NCI-H1436 (cell line): ENCODE measurements at regions not wholly inside any gene's neighbourhood (a gene's known extent, or its start where the extent isn't known, plus 50 kb on each side); places are given as distances from the start of the nearest gene placed in this dataset.

Experiments
- DNase-seq: peaks from one replicate; lab custom pipeline; 2025; lab: John Stamatoyannopoulos, UW

DNA sequence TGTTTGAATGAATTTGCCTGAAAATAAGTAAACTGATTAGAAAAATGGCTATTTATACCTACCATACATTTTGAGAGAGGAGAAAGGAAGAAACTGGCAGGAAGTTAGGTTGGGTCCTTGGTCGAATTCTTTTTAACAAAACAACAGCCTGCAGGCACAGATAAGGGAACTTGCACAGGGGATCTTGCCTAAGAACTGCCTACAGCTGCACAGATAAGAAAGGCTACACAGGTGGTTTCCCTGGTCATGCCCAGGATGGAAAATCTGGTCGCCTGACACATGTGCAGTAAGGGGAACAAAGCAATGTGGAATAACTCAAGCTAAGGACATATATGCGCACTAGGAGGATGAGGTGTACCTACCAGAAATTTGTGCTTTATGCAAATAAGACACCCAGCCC is 732.1 kb upstream of the POT1 start:
- DNase-seq, result no peak

DNA sequence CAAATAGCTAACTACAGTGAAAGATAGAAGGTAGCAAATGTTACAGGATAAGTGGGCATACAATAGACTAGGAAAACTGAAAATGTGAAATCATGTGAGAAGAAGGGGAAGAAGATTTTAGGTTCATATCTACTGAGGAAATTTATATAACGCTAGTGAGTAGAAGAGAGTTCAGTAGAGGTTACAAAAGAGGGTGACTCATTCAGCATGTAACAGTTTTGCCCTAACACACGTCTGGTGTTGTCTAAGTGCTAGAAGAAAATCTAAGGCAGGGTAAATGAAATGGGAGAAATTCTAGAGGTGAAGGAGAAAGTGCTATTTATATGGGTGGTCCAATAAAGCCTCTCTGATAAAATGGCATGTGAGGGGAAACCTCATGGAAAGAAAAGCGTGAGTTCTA is 731.4 kb upstream of the POT1 start:
- no peak for DNase-seq

DNA sequence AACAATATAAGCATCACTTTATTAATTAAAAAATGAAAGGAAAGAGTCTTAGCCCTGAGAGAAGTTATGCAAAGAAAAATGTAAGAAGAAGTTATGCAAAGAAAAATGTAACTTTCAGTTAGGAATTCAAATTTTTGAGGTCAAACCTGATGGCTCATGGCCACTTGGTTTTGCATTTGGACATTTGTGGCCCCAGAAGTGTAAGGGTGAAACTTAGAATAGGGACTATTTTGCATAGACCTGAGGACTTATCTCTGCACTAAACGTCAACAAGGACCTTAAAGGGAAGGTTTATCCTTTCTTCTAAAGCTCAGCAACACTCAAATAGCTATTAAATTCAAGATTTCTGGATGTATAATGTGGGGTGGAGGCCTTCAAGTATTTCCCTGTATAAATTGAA is 724.5 kb upstream of the POT1 start:
- DNase-seq, result no peak

DNA sequence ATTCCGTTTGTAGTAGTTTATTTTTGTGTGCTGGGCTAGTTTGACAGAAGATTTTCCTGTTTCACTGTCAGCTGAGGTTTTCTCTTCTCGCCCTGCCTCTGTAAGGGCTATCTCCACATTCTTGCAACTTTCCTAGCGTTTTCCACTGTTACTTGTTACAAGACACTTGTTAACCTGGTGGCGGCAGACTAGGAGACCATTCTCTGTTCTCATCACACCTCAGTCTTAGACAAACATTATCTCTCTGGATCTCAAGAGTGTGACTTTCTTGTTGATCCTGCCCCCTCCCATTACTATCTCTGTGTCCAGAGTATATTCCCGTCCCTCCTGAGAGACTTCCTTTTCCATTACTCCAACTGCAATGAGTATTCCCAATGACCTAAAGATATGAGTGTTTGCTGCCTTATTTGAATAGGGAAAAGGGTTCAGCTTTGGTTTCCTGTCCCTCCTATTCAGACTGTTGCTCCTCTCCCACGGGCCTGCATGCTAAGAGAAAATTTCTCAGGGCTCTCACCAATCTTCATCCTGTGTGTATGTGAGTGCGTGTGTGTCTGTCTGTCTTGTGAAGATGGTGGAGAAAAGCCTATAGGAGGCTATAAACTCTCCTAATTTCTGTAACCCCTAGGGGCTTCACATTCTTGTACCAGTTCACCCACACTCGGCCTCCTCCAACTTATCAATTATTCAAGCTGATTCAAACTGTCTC is 722.4 kb upstream of the POT1 start:
- DNase-seq, result no peak

DNA sequence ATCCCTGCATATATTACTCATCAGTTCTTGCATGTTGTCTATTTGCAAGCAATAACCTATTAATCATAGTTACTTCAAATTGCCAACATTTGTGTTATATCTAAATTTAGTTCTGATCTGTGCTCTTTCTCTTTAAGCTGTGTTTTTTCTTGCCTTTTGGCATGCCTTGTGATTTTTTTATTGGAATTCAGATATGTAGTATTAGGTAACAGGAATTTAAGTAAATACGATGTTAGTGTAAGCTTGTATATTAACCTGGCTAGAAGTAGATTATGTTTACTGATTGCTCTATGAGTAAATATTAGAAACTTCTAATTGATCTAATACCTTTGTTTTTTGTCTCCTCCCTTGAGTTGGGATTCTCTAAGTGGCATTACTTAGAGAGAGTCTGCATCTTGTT is 718.9 kb upstream of the POT1 start:
- no peak for DNase-seq

DNA sequence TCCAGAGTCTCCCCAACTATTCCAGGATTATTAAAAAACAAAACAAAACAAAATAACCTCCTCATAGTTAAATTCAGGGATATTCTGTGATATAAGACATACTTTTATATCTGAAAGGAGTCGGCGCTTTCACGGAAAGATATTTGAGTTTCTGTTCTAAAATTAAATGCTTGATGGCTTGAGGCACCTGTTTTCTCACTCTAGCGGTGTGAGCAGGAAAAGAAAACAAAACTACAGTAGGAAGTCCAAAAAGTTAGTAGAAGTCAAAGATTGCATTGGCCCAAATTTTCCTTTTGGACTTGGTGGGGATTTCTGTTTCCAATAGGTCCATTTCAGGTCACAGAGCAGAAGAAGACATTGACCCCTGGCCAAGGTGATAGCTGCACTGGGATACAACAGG is 716.1 kb upstream of the POT1 start:
- no peak for DNase-seq

DNA sequence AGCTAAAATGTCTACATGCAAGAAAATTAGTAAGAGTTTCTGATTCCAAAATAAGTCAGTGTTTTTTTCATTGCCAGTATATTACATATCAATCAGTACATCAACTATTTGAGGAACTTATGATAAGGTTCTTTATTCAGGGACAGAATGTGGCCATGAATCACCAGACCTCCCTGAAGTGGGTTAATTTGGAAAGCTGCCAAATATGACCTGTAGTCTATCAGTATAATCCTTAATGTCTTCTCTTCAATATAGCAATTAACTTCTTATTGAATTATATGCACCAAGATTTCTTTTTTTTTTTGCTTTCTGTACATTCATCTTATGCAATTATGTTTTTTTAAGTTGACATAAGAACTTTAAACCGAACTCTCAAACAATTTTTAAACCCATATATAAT is 714.5 kb upstream of the POT1 start:
- no peak for DNase-seq

DNA sequence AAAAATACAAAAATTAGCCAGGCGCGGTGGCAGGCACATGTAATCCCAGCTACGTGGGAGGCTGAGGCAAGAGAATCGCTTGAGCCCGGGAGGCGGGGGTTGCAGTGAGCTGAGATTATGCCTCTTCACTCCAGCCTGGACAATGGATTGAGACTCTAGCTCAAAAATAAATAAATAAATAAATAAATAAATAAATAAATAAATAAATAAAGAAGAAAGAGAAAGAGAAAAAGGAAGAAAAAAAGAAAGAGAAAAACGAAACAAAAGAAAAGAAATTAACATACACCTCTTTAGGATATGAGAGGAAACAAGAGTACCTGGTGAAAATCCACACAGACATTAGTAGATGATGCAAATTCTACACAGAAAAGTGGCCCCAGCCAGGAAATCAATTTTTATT is 713.7 kb upstream of the POT1 start:
- DNase-seq, result no peak

DNA sequence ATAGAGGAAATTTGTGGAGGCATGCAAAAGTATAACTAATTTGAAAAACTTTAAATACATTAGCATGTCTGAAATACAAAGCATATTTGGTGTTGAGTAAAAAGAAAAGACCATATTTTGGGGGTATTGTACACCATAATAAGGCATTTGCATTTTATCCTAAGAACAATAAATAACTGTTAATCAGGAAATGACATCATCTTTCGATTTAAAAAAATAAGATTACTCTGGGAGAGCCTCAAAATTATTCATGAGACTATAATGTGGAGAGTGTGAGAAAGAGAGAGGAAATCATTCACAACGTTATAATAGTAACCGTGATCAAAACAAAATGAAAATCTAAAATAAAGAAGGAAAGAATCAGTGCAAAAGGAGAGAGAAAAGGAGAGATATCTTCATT is 712.3 kb upstream of the POT1 start:
- DNase-seq, result no peak

DNA sequence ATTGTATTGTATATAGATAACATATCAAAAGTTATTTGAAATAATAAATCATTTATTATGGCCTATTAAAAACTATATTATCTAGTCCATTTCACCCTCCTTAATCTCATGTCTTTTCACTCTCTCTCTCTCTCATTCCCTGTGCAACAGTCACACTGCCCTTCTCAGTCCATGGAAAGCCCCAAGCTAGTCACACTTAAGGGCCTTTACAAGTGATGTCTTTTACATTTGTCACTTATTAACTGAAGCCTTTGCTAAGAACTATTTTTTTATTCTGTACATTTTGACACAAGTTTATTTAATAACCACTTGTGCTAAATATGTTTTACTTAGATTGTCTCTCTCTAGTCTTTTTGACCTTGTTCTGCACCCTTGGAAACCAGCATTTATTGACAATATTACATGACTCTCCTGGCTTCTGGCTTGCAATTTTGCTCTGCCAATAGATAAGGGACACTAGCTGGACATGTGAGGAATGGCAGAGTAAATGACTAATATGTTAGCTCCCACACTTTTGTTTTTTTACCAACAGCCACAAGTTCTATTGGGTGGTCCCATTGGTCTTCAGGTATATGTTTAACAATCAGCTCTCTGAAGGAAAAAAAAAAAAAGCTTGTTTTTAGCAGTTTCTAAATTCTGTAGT is 706.8 kb upstream of the POT1 start:
- no peak for DNase-seq

DNA sequence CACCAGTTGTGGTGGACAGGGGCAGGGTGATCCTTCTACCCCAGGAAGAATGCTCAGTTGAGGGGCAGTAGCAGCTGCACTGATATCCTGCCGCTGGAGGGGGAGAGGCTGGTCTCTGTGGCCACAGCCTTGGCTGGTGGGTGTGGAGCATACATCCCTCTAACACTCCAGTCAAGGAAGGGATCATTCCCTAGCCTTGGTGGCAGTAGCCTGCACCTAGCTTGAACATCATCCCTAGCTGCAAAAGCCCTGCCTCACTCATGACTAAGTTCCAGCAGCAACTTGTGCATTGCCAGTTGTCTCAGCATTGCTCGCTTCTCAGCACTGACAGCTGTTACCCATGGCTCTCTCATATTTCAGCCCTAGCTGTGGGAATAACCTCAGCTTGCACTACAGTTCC is 688.9 kb upstream of the POT1 start:
- no peak for DNase-seq

DNA sequence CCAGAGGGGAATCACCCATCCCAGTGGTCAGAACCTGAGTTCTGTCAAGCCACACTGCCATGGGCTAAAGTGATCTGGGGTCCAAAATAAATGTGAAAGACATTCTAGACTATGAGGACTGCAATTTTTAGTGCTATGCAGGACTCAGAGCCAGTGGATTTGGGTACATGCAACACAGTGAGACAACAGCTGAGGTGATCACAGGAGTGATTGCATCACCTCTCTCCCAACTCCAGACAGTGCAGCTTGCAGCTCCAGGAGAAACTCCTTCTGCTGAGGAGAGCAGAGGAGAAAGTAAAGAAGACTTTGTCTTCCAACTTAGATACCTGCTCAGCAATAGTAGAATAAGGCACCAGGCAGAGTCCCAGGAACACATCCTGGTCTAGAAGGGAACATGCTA is 682.0 kb upstream of the POT1 start:
- no peak for DNase-seq

DNA sequence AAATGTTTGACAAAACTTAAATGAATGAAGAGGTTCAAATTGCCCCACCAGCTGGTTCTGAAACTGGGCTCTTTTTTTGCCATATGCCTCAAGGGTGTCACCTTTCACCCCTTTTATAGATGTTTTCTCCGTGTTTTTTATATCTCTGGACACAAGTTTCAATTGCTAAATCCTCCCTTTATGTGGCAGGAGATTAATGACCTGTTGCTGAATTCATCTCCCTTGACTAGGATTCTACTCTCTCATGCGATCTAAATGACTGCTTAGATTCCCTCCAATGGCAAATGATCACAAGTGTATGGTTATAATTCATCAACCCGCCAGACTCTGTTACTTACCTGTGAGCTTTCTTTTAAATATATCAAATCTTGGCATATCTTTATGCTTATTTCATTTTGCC is 677.0 kb upstream of the POT1 start:
- DNase-seq, result no peak

DNA sequence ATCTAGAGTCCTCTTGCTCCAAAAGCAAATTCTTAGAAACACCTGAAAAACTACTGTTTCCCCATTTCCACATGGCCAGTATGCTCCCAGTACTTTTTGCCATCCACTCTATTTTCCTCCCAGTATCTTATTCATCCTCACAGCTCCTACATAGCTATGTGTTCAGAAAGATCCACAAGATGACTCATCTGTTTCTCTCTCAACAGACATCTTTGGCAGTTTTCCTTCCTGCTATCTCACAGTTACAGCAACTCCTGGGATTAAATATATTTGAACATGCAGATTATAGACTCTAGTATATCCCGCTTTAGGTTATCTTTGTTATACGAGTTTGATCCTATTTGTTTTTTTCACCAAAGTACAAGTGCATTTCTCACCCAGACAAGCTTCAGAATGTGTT is 675.6 kb upstream of the POT1 start:
- no peak for DNase-seq

DNA sequence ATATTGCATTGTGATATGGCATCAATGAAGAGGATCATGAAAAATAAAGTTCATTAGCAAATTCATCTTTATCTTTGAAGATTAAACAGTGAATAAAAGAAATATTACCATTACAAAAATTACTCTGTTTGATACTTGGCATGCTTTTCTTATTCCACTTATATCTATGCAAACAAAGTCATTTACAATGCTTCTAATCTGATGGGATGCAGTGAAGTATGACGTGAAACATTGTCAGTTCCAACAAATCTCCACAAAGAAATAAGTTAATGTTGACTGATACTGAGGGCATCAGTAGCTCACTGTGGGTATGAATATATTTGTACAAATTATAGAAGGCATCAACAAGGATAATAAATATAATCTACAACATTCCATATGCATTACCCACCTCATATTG is 672.8 kb upstream of the POT1 start:
- DNase-seq, result no peak

DNA sequence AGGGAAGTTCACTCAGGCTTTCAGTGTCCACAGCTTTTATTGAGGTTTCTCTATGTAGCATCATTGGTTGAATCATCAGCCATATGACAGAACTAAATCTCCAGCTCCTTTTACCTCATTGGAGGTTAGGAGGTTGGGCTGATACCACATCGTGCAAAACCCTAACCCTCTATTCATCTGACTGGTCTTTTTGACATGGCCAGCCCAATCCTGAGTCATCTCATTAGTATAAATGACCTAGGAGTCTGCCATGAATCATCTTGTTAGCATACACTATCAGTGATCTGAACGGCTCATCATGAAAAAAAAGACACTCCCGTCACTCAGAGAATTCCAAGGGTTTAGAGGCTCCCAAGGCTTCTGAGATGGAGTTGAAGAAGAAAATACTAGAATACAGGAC is 669.8 kb upstream of the POT1 start:
- DNase-seq, result no peak

DNA sequence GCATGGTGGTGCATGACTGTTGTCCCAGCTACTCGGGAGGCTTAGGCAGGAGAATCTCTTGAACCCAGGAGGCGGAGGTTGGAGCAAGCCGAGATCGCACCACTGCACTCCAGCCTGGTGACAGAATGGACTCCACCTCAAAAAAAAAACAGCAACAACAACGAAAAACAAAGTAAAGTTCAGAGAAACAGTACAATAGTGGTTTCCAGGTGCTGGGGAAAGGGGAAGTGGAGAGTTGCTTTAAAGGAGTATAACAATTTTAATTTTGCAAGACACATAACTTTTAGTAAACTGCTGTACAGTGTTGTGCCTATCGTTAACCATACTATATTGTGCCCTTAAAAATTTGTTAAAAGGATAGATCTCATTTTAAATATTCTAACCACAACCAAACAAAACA is 662.7 kb upstream of the POT1 start:
- DNase-seq, result no peak

DNA sequence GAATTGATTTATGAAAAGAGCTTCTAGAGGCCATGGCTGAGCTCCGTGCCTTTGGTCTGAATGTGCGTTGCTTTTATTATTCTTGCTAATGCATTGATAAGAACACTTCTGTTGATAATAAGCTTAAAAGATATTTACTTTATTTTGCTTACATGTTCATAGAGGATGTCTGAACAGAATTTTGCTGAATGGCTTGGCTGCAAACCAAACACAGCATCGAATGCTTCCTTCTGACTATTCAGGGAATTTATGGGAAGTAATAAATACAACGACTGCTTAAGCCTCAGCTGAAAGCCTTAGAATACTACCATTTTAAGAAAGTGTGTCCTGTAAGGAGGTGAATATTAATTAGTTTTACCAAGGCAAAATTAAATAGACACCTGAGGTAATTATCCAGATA is 643.5 kb upstream of the POT1 start:
- DNase-seq, result no peak

DNA sequence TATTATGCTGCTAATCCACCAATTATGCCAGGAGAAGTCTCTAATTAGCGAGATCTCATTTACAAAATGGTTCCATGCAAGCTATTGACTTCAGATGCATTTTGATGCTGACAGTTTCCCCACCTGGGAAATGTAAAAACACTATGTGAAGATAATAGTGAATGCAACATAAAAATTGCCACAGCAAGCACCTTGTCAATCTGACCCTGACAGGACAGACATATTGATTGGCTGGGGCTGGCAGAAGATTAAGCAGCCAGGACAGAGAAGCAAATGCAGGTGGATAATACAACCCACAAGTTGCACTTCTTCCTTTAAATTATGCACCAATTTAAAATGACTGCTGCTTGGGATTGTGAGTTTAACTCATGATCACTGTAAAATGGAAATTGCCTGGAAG is 642.8 kb upstream of the POT1 start:
- no peak for DNase-seq

DNA sequence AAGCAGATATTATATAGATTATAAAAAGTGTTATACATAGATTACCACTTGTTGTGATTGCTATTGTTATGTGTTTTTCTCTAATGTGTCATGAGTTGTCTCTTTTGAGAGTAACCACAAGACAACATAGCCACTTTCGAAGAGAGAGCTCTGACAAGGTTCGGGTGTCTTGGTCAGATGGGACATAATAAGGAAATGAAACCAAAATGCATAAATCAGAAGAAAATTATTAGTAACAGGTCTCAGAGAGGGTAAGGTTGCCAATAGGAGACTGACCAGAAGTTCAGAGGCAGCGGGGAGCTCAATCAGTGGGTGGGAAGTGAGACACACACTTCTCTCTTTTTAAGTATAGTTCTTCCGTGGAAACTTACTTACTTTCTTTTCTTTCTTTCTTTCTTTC is 639.2 kb upstream of the POT1 start:
- DNase-seq, result no peak

DNA sequence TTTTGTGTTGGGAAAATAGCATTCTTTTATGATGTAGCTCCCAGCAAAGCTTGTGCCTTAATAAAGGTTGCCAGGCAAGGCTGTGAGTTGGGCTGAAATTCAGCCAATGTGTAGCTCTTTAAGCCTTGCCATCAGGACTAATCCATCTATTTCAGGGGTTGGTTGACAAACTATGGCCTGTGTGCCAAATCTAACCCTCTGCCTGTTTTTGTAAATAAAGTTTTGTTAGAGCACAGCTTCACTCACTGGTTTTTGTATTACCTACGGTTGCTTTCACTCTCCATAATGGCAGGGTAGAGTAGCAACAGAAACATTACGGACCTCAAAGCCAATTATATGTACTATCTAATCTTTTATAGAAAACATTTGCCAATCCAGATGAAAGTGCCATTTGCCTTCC is 638.1 kb upstream of the POT1 start:
- no peak for DNase-seq

DNA sequence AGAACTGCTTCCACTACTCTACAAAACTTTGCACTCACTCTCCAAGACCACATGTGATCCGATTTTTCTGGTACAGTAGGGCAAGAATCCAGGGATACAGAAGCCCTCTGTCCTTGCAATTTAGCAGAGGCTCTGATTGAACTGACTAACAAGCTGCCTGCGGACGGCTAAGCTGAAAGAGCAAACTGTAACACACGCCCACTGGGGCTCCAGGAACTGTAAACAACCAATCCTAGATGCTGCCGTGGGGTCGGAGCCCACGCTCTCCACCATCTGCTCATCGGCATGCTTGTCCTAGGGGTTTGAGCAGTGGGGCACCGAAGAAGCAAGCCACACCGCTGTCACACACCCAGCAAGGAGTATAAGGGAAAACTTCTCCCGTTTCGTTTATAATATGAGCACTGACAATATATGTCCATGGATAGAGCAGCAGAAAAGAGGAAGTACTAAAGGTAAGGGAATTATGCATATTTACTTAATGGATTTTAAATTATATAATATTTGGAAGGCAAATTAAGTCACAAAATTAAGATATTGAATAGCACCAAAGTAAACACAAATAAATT is 634.4 kb upstream of the POT1 start:
- DNase-seq, result no peak

DNA sequence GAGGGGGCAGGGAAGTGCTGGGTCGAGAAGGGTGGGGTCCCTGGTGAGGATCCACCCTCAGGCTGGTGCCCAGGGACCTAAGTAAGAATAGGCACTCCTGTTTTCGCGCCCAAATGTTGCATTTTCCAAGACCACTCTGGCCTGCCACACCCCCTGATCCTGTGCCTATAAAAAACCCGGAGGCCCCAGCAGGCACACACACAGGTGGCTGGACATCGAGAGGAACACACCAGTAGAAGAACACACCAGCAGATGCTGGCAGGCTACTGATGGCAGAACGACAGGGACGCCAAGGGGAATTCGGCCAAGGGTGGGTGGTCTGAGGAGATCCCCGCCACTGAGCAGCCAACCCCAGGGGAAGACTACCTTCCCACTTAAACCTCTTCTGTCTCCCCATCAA is 633.9 kb upstream of the POT1 start:
- DNase-seq, result no peak

DNA sequence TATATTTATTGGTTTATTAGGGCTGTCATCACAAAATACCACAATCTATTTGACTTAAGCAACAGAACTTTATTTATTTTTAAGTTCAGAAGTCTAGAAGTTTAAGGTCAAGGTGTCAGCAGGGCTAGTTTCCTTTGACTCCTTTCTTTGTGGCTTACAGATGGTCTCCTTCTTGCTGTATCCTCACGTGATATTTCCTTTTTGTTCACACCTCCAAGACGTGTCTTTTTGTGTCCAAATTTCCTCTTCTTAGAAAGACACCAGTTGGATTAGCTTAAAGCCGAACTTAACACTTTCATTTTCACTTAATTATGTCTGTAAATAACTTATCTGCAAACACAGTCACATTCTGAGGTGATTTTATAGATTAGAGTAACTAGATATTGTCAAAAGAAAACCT is 631.4 kb upstream of the POT1 start:
- DNase-seq, result no peak
